ENCODE measurements at regions not wholly inside any gene's neighbourhood (a gene's known extent, or its start where the extent isn't known, plus 50 kb on each side); places are given as distances from the start of the nearest gene placed in this dataset.

- no TSS peak for BruUV-seq (replicated peaks)
- no peaks in the 10 kb centered on the region for H3K4me1 Mint-ChIP-seq (ENCODE audit: insufficient read depth, unreplicated experiment)
- no peaks in the 10 kb centered on the region for H3K36me3 Mint-ChIP-seq (ENCODE audit: insufficient read depth, unreplicated experiment)
- no peak for TF ChIP-seq CTCF (IDR thresholded peaks at IDR 0.05; ENCODE audit: unreplicated experiment)
- H3K27ac Mint-ChIP-seq (ENCODE audit: low read depth, unreplicated experiment), result no peak overlapping the region
- POLR2A ChIA-PET, result interaction anchor here (0.6 kb wide), 1 partner anchor 47 kb away, joined by 3 read pairs; no protein-coding TSS in a partner anchor
- no peak for DNase-seq (ENCODE audit: unreplicated experiment)
- no peaks in the 10 kb centered on the region for H3K27me3 Mint-ChIP-seq (ENCODE audit: insufficient read depth, unreplicated experiment)
- peaks cover 8% of the 10 kb centered on the region for H3K9me3 Mint-ChIP-seq (ENCODE audit: unreplicated experiment)
- CTCF ChIA-PET, result interaction anchor here (0.6 kb wide), 1 partner anchor 86 kb away, joined by 4 read pairs; no protein-coding TSS in a partner anchor
- H3K4me3 Mint-ChIP-seq (ENCODE audit: unreplicated experiment), result no peak overlapping the region
- intact Hi-C loops (cut with micrococcal nuclease), result no loop called here
These were observed 50.6 kb upstream of the ZNF385D start for GRCh38 chr3:21801631-21802030.

GRCh38 chr3:21803604-21804003 lies 52.6 kb upstream of the ZNF385D start:
- H3K4me3 Mint-ChIP-seq (ENCODE audit: unreplicated experiment), result no peak overlapping the region
- no peaks in the 10 kb centered on the region for H3K4me1 Mint-ChIP-seq (ENCODE audit: insufficient read depth, unreplicated experiment)
- no peaks in the 10 kb centered on the region for H3K36me3 Mint-ChIP-seq (ENCODE audit: insufficient read depth, unreplicated experiment)
- DNase-seq (ENCODE audit: unreplicated experiment), result no peak
- intact Hi-C loops (cut with micrococcal nuclease), result no loop called here
- no peak for TF ChIP-seq CTCF (IDR thresholded peaks at IDR 0.05; ENCODE audit: unreplicated experiment)
- H3K27ac Mint-ChIP-seq (ENCODE audit: low read depth, unreplicated experiment), result no peak overlapping the region
- no peaks in the 10 kb centered on the region for H3K27me3 Mint-ChIP-seq (ENCODE audit: insufficient read depth, unreplicated experiment)
- H3K9me3 Mint-ChIP-seq (ENCODE audit: unreplicated experiment), result peaks cover 8% of the 10 kb centered on the region
- no TSS peak for BruUV-seq (replicated peaks)
- ChIA-PET POLR2A (no interaction called here), CTCF (no interaction called here)

- Mint-ChIP-seq H3K9me3 (ENCODE audit: unreplicated experiment) (peaks cover 8% of the 10 kb centered on the region), H3K27me3 (ENCODE audit: insufficient read depth, unreplicated experiment) (no peaks in the 10 kb centered on the region), H3K36me3 (ENCODE audit: insufficient read depth, unreplicated experiment) (no peaks in the 10 kb centered on the region), H3K27ac (ENCODE audit: low read depth, unreplicated experiment) (no peak overlapping the region), H3K4me3 (ENCODE audit: unreplicated experiment) (no peak overlapping the region), H3K4me1 (ENCODE audit: insufficient read depth, unreplicated experiment) (no peaks in the 10 kb centered on the region)
- ChIA-PET CTCF (no interaction called here), POLR2A (no interaction called here)
- BruUV-seq (replicated peaks), result no TSS peak
- no peak for TF ChIP-seq CTCF (IDR thresholded peaks at IDR 0.05; ENCODE audit: unreplicated experiment)
- DNase-seq (ENCODE audit: unreplicated experiment), result no peak
- intact Hi-C loops (cut with micrococcal nuclease), result no loop called here
These were observed 53.3 kb upstream of the ZNF385D start for GRCh38 chr3:21804330-21804729.

- Mint-ChIP-seq H3K36me3 (ENCODE audit: insufficient read depth, unreplicated experiment) (no peaks in the 10 kb centered on the region), H3K27me3 (ENCODE audit: insufficient read depth, unreplicated experiment) (no peaks in the 10 kb centered on the region), H3K4me1 (ENCODE audit: insufficient read depth, unreplicated experiment) (no peaks in the 10 kb centered on the region), H3K27ac (ENCODE audit: low read depth, unreplicated experiment) (no peak overlapping the region), H3K4me3 (ENCODE audit: unreplicated experiment) (no peak overlapping the region), H3K9me3 (ENCODE audit: unreplicated experiment) (no peaks in the 10 kb centered on the region)
- no TSS peak for BruUV-seq (replicated peaks)
- no peak for DNase-seq (ENCODE audit: unreplicated experiment)
- ChIA-PET CTCF (no interaction called here), POLR2A (no interaction called here)
- no peak for TF ChIP-seq CTCF (IDR thresholded peaks at IDR 0.05; ENCODE audit: unreplicated experiment)
- intact Hi-C loops (cut with micrococcal nuclease), result no loop called here
These were observed 55.7 kb upstream of the ZNF385D start for GRCh38 chr3:21806733-21807132.

Data from MCF 10A (cell line).